Activated T-helper 1 cell treated with anti-CD3 and anti-CD28 coated beads, Interleukin-12 subunit alpha, Interleukin-12 subunit beta, Interleukin-2, Interleukin-4 antibody, amounts not matched to agents 30 ng/mL and 10 ng/mL and 1 ng/mL, durations not matched to agents 14 hours and 24 hours and 36 hours (primary cell): ENCODE measurements at regions not wholly inside any gene's neighbourhood (a gene's known extent, or its start where the extent isn't known, plus 50 kb on each side); places are given as distances from the start of the nearest gene placed in this dataset.

Experiments used
- DNase-seq: peaks from one replicate; pipeline ENCODE4 v3.0.0; 2021; ENCODE audit warnings: low spot score
- H3K27ac Mint-ChIP-seq: one replicate; pipeline ENCODE4 v1.8.0; 2021; ENCODE audit warnings: mild to moderate bottlenecking, mixed read lengths
- H3K27me3 Mint-ChIP-seq: one replicate; pipeline ENCODE4 v1.8.0; 2022; ENCODE audit warnings: mild to moderate bottlenecking, moderate library complexity, mixed read lengths; ENCODE audit not compliant: insufficient read depth
- H3K36me3 Mint-ChIP-seq: one replicate; pipeline ENCODE4 v1.8.0; 2021; ENCODE audit warnings: low read depth, mixed read lengths
- H3K4me1 Mint-ChIP-seq: one replicate; pipeline ENCODE4 v1.8.0; 2021; ENCODE audit warnings: low read depth, mixed read lengths
- H3K4me3 Mint-ChIP-seq: one replicate; pipeline ENCODE4 v1.8.0; 2021; ENCODE audit warnings: mild to moderate bottlenecking, moderate library complexity, mixed read lengths
- H3K9me3 Mint-ChIP-seq: one replicate; pipeline ENCODE4 v1.8.0; 2021; ENCODE audit warnings: mixed read lengths
- intact Hi-C: fragments of 100-400 bp; cut with micrococcal nuclease; formaldehyde crosslinking; loops from one replicate; pipeline ENCODE4 v1.15.1; 2024

DNA sequence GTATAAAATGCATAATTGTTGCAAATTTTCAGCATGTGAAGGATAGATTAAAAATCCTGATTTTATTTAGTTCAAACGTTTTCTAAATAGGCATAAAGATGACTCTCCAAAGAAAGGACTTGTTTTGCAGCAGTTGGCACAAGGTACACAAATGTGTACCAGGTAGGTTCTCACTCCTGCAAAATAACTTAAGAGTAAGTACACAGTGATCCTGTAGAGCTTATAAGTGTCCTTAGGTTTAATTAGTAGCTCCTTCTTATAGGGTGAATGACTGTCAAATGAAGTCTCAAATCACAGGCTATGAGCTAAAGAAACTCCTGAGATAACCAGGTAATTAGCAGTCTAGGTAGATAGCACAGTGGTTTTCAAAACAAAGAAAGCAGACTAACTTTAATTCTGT lies 330.6 kb upstream of the MDGA2 start:
- intact Hi-C loops: no loop called here
- no peaks in the 10 kb centered on the region for H3K4me1 Mint-ChIP-seq
- H3K27ac Mint-ChIP-seq: no peak overlapping the region
- no peaks in the 10 kb centered on the region for H3K27me3 Mint-ChIP-seq
- H3K4me3 Mint-ChIP-seq: no peak overlapping the region
- DNase-seq: no peak
- no peaks in the 10 kb centered on the region for H3K36me3 Mint-ChIP-seq
- peaks cover 5% of the 10 kb centered on the region for H3K9me3 Mint-ChIP-seq

- H3K27me3 Mint-ChIP-seq: no peaks in the 10 kb centered on the region
- H3K4me3 Mint-ChIP-seq: no peak overlapping the region
- DNase-seq: no peak
- H3K4me1 Mint-ChIP-seq: no peaks in the 10 kb centered on the region
- H3K36me3 Mint-ChIP-seq: no peaks in the 10 kb centered on the region
- H3K9me3 Mint-ChIP-seq: no peaks in the 10 kb centered on the region
- intact Hi-C loops: no loop called here
- no peak overlapping the region for H3K27ac Mint-ChIP-seq
Measured at GRCh38 chr14:47993883-47994282, 318.5 kb upstream of the MDGA2 start.

DNA sequence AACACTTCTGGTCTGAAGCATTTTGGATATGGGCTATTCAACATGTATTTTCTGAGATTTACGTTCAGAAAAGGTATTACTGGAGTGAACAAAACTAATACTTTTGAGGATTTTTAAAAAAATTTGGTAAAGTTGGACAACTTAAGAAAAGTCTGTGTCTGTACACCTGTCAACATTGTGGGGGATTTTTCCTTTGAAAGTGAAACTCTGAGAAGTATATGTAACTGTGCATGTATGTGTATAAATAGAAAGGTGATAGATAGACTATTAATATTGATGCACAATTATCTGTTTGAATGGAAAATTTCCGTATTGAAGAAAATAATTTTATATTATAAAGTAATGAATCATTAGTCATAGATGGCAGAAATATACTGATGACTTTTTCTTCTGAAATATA lies 312.8 kb upstream of the MDGA2 start:
- intact Hi-C loops: no loop called here
- Mint-ChIP-seq H3K27me3 (no peaks in the 10 kb centered on the region), H3K4me3 (no peak overlapping the region), H3K27ac (no peak overlapping the region), H3K36me3 (no peaks in the 10 kb centered on the region), H3K9me3 (peaks cover 2% of the 10 kb centered on the region), H3K4me1 (no peaks in the 10 kb centered on the region)
- no peak for DNase-seq

- Mint-ChIP-seq H3K4me3 (no peak overlapping the region), H3K9me3 (peaks cover 9% of the 10 kb centered on the region), H3K4me1 (no peaks in the 10 kb centered on the region), H3K27me3 (no peaks in the 10 kb centered on the region), H3K36me3 (no peaks in the 10 kb centered on the region), H3K27ac (no peak overlapping the region)
- DNase-seq: no peak
- intact Hi-C loops: no loop called here
Measured at GRCh38 chr14:47978871-47979270, 303.5 kb upstream of the MDGA2 start.

DNA sequence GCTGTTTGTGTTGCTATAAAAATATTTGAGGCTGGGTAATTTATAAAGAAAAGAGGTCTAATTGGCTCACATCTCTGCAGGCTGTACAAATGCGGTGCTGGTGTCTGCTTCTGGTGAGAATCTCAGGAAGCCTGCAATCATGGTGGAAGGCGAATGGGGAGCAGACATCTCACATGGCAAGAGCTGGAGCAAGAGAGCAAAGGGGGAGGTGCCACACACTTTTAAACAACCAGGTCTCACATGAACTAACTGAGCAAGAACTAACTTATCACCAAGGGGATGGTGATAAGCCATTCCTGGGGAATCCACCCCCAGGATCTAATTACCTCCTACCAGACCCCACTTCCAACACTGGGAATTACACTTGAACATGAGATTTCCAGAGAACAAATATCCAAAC lies 300.7 kb upstream of the MDGA2 start:
- Mint-ChIP-seq H3K4me1 (no peaks in the 10 kb centered on the region), H3K36me3 (no peaks in the 10 kb centered on the region), H3K27me3 (no peaks in the 10 kb centered on the region), H3K4me3 (no peak overlapping the region), H3K9me3 (peaks cover 16% of the 10 kb centered on the region), H3K27ac (no peak overlapping the region)
- no peak for DNase-seq
- intact Hi-C loops: no loop called here

GRCh38 chr14:47966076-47966810 lies 290.8 kb upstream of the MDGA2 start:
- H3K9me3 Mint-ChIP-seq: no peaks in the 10 kb centered on the region
- H3K36me3 Mint-ChIP-seq: no peaks in the 10 kb centered on the region
- no peak overlapping the region for H3K4me3 Mint-ChIP-seq
- no peak for DNase-seq
- H3K27ac Mint-ChIP-seq: no peak overlapping the region
- H3K4me1 Mint-ChIP-seq: no peaks in the 10 kb centered on the region
- H3K27me3 Mint-ChIP-seq: no peaks in the 10 kb centered on the region
- intact Hi-C loops: no loop called here

GRCh38 chr14:47961634-47962033 lies 286.2 kb upstream of the MDGA2 start:
- no peak overlapping the region for H3K4me3 Mint-ChIP-seq
- intact Hi-C loops: no loop called here
- DNase-seq: no peak
- H3K9me3 Mint-ChIP-seq: peaks cover 4% of the 10 kb centered on the region
- H3K36me3 Mint-ChIP-seq: no peaks in the 10 kb centered on the region
- H3K27me3 Mint-ChIP-seq: no peaks in the 10 kb centered on the region
- no peak overlapping the region for H3K27ac Mint-ChIP-seq
- no peaks in the 10 kb centered on the region for H3K4me1 Mint-ChIP-seq

GRCh38 chr14:47959740-47960139 lies 284.3 kb upstream of the MDGA2 start:
- no peak for DNase-seq
- H3K36me3 Mint-ChIP-seq: no peaks in the 10 kb centered on the region
- no peak overlapping the region for H3K4me3 Mint-ChIP-seq
- no peaks in the 10 kb centered on the region for H3K27me3 Mint-ChIP-seq
- intact Hi-C loops: no loop called here
- no peaks in the 10 kb centered on the region for H3K4me1 Mint-ChIP-seq
- no peak overlapping the region for H3K27ac Mint-ChIP-seq
- peaks cover 4% of the 10 kb centered on the region for H3K9me3 Mint-ChIP-seq

DNA sequence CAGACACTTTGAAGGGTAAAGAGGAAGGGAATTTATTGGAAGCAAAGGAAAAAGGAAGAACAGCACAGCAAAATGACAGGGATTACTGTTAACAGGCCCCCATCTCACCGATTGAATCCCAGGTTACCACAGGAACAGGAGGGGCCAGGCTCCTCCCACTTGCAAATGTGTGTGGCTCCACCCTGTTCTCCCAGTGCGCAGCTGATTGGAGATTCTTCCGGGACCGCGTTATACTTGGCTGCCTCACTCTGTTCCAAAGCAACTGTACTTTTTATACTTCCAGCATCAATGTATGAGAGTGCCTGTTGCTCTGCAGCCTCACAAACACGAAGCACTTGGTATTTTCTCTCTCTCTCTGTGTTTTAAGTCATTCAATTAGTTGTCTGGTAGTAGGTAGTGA lies 273.6 kb upstream of the MDGA2 start:
- Mint-ChIP-seq H3K36me3 (no peaks in the 10 kb centered on the region), H3K27me3 (no peaks in the 10 kb centered on the region), H3K4me3 (no peak overlapping the region), H3K9me3 (no peaks in the 10 kb centered on the region), H3K4me1 (no peaks in the 10 kb centered on the region), H3K27ac (no peak overlapping the region)
- intact Hi-C loops: no loop called here
- no peak for DNase-seq

GRCh38 chr14:47935332-47935731 lies 259.9 kb upstream of the MDGA2 start:
- Mint-ChIP-seq H3K27me3 (no peaks in the 10 kb centered on the region), H3K36me3 (no peaks in the 10 kb centered on the region), H3K4me3 (no peak overlapping the region), H3K27ac (no peak overlapping the region), H3K9me3 (peaks cover 3% of the 10 kb centered on the region), H3K4me1 (no peaks in the 10 kb centered on the region)
- intact Hi-C loops: no loop called here
- no peak for DNase-seq

DNA sequence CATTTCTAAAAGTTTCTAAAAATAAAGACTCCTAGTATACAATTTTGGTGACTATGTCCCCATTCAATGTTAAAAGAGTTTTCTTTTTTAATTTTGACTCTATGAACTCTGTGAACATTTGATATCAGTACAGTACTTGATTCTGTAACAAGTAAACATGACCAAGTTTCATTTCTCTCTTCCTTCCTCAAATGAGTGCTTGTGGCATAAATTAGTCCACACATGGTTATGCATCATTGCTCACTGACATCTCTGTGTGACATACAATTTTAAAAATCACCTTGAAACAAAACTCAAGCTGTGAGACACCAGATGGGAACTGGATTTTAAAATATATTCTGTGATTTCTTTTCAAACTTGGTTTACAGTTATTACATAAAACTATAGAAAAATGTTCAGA lies 253.9 kb upstream of the MDGA2 start:
- Mint-ChIP-seq H3K9me3 (peaks cover 9% of the 10 kb centered on the region), H3K36me3 (no peaks in the 10 kb centered on the region), H3K27ac (no peak overlapping the region), H3K4me1 (no peaks in the 10 kb centered on the region), H3K4me3 (no peak overlapping the region), H3K27me3 (no peaks in the 10 kb centered on the region)
- DNase-seq: no peak
- intact Hi-C loops: no loop called here

- Mint-ChIP-seq H3K27ac (no peak overlapping the region), H3K36me3 (no peaks in the 10 kb centered on the region), H3K9me3 (peaks cover under 1% of the 10 kb centered on the region)
Measured at GRCh38 chr14:47921133-47921532, 245.7 kb upstream of the MDGA2 start.

DNA sequence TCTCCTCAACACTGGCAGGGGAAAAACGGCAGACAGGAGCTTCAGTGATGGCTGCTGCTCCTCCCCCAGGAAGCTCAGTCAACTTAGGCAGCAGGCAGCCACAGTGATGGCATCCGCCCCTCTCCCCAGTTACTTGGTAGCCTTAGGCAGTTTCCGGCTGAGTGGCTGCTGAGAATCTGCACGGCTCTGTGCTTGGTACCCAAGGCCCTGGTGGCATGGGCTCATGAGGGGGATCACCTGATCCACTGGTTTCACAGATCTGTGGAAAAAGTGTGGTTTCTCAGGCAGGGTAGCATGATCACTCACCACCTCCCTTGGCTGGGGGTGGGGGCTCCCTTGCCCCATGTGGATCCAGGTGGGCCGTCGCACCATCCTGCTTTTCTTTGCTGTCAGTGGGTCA lies 244.6 kb upstream of the MDGA2 start:
- no peaks in the 10 kb centered on the region for H3K36me3 Mint-ChIP-seq
- no peak for DNase-seq
- H3K4me3 Mint-ChIP-seq: no peak overlapping the region
- no peaks in the 10 kb centered on the region for H3K9me3 Mint-ChIP-seq
- no peaks in the 10 kb centered on the region for H3K4me1 Mint-ChIP-seq
- no peak overlapping the region for H3K27ac Mint-ChIP-seq
- H3K27me3 Mint-ChIP-seq: no peaks in the 10 kb centered on the region
- intact Hi-C loops: no loop called here

More at GRCh38 chr14:47921133-47921532, 245.7 kb upstream of the MDGA2 start:
- no peak for DNase-seq
- intact Hi-C loops: no loop called here
- Mint-ChIP-seq H3K4me3 (no peak overlapping the region), H3K27me3 (no peaks in the 10 kb centered on the region), H3K4me1 (no peaks in the 10 kb centered on the region)

DNA sequence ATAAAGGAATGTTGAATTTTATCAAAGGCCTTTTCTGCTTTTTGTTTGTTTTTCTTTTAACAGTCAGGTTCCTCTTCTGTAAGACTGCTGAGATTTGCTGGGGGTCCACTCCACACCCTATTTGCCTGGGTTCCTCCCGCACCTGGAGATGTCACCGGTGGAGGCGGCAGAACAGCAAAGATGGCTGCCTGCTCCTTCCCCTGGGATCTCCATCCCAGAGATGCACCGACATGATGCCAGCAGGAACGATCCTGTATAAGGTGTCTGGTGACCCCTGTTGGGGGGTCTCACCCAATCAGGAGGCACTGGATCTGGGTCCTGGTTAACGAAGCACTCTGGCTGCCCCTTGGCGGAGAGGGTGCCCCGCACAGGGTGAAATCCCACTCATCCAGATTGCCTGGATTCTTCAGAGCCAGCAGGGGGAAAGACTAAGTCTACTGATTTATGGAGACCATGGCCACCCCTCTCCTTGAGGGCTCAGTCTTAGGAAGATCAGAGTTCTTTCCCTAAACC lies 244.0 kb upstream of the MDGA2 start:
- no peak for DNase-seq

More for the DNA sequence above, 244.0 kb upstream of the MDGA2 start:
- no peaks in the 10 kb centered on the region for H3K4me1 Mint-ChIP-seq
- no peaks in the 10 kb centered on the region for H3K36me3 Mint-ChIP-seq
- no peak overlapping the region for H3K4me3 Mint-ChIP-seq
- no peak overlapping the region for H3K27ac Mint-ChIP-seq
- H3K9me3 Mint-ChIP-seq: no peaks in the 10 kb centered on the region
- intact Hi-C loops: no loop called here
- H3K27me3 Mint-ChIP-seq: no peaks in the 10 kb centered on the region
